ENCODE measurements at regions not wholly inside any gene's neighbourhood (a gene's known extent, or its start where the extent isn't known, plus 50 kb on each side); places are given as distances from the start of the nearest gene placed in this dataset.

DNA sequence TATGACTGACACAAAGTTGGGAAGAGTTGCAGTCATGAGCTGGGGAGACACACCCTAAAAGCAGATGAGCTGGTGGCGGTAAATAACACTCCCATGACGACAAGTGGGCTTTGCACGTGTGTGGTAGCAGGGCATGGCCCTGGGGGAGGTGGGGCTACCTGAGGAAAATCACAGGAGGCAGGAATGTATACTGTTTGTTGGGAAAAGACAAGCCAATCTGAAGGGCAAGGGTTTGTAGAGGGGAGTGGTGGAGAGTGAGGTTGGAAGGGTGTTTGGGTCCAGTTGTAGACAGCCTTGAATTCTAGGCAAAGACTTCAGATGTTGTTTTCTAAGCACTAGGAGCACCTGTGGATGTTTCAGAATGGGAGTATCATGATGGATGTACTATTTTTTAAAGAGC lies 151.6 kb downstream of the TM9SF2 start:
- Histone ChIP-seq H3K9me3 (ENCODE audit: control insufficient read depth, insufficient read depth, low read length) (no peaks in the 10 kb centered on the region), H3K4me3 (ENCODE audit: low read depth, low read length) (no peak overlapping the region), H3K27ac (ENCODE audit: low read depth, low read length) (no peak overlapping the region), H3K27me3 (ENCODE audit: control insufficient read depth, insufficient read depth, low read length) (peaks cover 13% of the 10 kb centered on the region)
- no peak for TF ChIP-seq CTCF (IDR thresholded peaks at IDR 0.05; ENCODE audit: low read depth, low read length)
- ChIA-PET CTCF (interaction anchor here (0.7 kb wide), 1 partner anchor 342 kb away, joined by 4 read pairs; no protein-coding TSS in a partner anchor), POLR2A (no interaction called here)
- DNase-seq (ENCODE audit: low read depth, low spot score), result no peak

DNA sequence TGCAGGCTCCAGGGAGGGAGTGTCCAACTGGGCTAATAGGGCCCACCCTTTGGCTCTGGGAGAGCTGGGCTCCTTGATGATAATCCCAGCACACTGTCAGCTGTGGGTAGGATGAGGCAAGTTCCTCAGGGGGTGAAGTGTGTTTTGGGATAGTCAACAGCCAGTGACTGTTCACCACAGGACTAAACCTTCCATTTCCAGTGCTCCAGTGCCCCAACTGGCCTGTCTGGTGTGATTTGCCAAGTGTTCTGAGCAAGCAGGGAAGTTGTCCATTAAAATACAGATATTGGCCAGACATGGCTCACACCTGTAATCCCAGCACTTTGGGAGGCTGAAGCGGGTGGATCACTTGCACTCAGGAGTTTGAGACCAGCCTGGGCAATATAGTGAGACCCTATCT lies 150.9 kb downstream of the TM9SF2 start:
- no peak for TF ChIP-seq CTCF (IDR thresholded peaks at IDR 0.05; ENCODE audit: low read depth, low read length)
- Histone ChIP-seq H3K4me3 (ENCODE audit: low read depth, low read length) (no peak overlapping the region), H3K27ac (ENCODE audit: low read depth, low read length) (no peak overlapping the region), H3K27me3 (ENCODE audit: control insufficient read depth, insufficient read depth, low read length) (peaks cover 13% of the 10 kb centered on the region), H3K9me3 (ENCODE audit: control insufficient read depth, insufficient read depth, low read length) (no peaks in the 10 kb centered on the region)
- ChIA-PET POLR2A (no interaction called here), CTCF (no interaction called here)
- DNase-seq (ENCODE audit: low read depth, low spot score), result no peak

DNA sequence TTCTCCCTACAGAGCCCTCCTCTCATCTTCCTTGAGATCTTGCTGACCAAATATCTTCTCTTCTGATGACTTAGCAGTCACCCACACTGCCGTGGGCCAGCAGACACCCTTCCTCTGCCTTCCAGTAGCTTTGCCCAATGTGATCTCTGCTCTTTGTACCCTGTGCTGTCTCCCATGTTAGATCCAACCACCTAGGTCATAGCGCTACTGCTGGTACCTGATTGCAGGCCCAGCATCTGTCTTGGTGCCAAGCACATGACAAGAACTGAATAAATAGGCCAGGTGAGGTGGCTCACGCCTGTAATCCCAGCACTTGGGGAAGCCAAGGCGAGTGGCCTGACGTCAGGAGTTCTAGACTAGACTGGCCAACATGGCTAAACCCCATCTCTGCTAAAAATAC lies 149.7 kb downstream of the TM9SF2 start:
- ChIA-PET POLR2A (no interaction called here), CTCF (no interaction called here)

DNA sequence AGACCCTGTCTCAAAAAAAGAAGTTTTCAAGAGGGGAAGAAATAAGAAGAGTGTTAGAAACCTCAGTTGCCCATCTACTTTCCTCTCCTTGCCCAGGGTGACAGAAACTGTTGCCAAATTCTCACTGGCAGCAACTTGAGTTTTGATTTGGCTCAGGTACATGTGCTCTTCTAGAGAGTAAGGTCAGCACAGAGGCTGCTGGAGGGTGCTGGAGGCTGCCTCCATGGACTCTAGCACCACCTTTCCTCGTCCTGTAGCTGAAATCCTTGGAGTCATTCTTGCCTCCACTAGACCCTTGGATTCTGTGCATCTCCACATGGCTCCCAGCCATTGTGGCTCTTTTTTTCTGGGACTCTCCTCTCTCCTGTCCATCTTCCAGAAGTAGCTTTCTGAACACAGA lies 149.1 kb downstream of the TM9SF2 start:
- ChIA-PET CTCF (no interaction called here), POLR2A (no interaction called here)
- TF ChIP-seq CTCF (IDR thresholded peaks at IDR 0.05; ENCODE audit: low read depth, low read length), result no peak
- no peak for DNase-seq (ENCODE audit: low read depth, low spot score)
- peaks cover 13% of the 10 kb centered on the region for H3K27me3 ChIP-seq (ENCODE audit: control insufficient read depth, insufficient read depth, low read length)
- H3K4me3 ChIP-seq (ENCODE audit: low read depth, low read length), result no peak overlapping the region
- H3K27ac ChIP-seq (ENCODE audit: low read depth, low read length), result no peak overlapping the region
- H3K9me3 ChIP-seq (ENCODE audit: control insufficient read depth, insufficient read depth, low read length), result no peaks in the 10 kb centered on the region

More for the DNA sequence above, 149.7 kb downstream of the TM9SF2 start:
- no peaks in the 10 kb centered on the region for H3K9me3 ChIP-seq (ENCODE audit: control insufficient read depth, insufficient read depth, low read length)
- H3K27ac ChIP-seq (ENCODE audit: low read depth, low read length), result no peak overlapping the region
- no peak for DNase-seq (ENCODE audit: low read depth, low spot score)
- H3K27me3 ChIP-seq (ENCODE audit: control insufficient read depth, insufficient read depth, low read length), result peaks cover 13% of the 10 kb centered on the region
- TF ChIP-seq CTCF (IDR thresholded peaks at IDR 0.05; ENCODE audit: low read depth, low read length), result no peak
- H3K4me3 ChIP-seq (ENCODE audit: low read depth, low read length), result no peak overlapping the region

DNA sequence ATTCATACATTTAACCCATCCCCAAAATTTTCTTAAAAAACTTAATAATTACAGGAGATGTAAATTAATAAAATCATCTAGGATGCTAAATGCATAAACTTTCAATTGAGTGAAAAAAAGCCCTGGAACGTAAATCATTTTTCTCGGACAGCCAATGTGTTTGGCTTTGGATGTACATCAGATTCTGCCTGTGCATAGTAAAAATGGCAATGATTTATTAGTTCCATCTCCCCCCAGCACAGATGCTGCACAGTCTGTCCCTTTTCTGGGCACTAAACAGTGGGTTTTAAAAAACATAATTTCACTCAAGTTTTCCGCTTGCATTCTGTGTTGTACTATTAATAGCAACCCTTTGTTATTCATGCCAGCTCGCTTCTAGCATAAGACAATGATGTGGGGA lies 147.7 kb downstream of the TM9SF2 start:
- Histone ChIP-seq H3K27ac (ENCODE audit: low read depth, low read length) (no peak overlapping the region), H3K9me3 (ENCODE audit: control insufficient read depth, insufficient read depth, low read length) (no peaks in the 10 kb centered on the region), H3K4me3 (ENCODE audit: low read depth, low read length) (no peak overlapping the region), H3K27me3 (ENCODE audit: control insufficient read depth, insufficient read depth, low read length) (peaks cover 13% of the 10 kb centered on the region)
- CTCF ChIA-PET, result interaction anchor here (1.7 kb wide), 1 partner anchor 9 kb away, joined by 7 read pairs; no protein-coding TSS in a partner anchor
- DNase-seq (ENCODE audit: low read depth, low spot score), result no peak
- no peak for TF ChIP-seq CTCF (IDR thresholded peaks at IDR 0.05; ENCODE audit: low read depth, low read length)
- POLR2A ChIA-PET, result no interaction called here
